Stimulated activated CD4-positive, alpha-beta T cell treated with anti-CD3 and anti-CD28 coated beads, TNF-alpha, amount 100 ng/mL, for 1 hour (primary cell): ENCODE measurements at regions not wholly inside any gene's neighbourhood (a gene's known extent, or its start where the extent isn't known, plus 50 kb on each side); places are given as distances from the start of the nearest gene placed in this dataset.

Experiments used
- DNase-seq, 3 donors: peaks; one replicate each; pipeline ENCODE4 v3.0.0-alpha.2; 2020; ENCODE audit warnings: low read depth in 3 of 3, low spot score in 1 of 3

DNA sequence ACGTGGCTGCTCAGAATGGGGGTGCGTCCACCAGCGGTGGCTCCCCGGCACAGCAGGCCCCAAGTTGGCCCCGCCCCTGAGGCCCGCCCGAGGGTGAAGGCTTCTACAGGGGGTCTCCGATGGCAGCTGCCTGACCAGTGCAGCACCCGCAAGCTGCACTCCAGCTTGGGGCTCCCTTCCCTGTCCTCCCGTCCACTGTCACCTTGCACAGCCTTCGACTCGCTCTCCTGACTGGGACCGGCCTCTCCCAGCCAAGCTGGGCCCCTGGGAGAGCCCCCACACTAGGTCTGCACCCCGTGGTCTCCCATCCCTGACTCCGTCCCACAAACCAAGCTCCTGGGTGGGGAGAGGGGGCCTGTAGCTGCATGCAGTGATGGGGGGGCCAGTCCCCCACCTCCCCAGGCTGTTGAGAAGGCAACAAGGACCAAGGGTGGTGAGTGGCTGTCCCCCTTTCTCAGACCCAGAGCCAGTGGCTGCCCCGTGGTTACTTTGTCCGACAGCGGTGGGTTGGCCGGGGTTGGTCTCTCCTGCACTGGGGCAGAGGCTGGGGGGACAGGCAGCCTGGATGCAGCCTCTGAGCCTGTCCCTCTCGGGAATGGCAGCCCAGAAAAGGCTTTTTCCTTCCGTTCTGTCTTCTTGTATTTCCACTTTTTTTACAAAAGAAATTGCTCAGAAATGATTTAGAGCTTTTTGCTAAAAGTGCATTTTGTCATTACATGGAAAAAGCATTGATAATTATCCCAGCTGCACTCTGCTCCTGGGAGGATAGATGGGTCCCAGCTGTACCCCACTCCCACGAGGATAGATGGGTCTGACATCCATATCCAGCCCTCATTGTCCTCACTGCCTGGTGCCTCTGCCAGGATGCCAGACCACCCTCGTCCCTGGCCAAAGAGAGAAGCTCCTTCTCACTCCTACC is 217.0 kb downstream of the KIF26A start:
- no peak for DNase-seq

DNA sequence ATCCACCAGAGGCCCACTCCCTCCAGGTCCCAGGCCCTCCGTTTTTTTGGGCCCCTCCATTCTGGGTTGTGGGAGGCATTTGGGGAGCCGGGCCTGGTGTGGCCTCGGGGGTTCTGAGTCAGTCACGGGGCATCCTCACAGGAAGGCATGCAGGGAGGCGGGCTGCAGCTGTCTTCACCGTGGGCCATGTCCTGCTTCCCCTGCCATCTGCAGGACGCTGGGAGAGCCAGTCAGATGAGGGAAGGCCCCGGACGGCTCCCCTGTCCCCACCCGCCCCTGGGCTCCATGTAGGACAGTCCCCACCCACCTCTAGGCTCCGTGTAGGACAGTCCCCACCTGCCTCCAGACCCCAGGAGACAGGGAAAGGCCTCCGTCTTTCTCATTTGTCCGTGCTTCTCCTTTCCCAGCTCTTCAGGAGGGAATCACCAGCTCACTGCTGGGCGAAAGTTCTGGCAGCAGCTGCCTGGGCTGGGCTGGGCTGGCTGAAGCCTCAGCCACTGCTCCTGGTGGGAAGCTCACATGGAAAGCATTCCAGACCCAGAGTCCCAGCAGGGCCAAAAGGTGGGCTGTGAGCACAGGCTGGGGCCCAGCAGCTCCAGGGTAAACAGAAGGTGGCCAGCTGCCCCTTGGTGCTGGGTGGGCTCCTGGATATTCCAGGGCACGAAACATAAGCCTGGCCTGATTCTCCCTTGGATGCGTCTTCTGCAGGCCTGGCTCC is 217.8 kb downstream of the KIF26A start:
- DNase-seq: no peak

DNA sequence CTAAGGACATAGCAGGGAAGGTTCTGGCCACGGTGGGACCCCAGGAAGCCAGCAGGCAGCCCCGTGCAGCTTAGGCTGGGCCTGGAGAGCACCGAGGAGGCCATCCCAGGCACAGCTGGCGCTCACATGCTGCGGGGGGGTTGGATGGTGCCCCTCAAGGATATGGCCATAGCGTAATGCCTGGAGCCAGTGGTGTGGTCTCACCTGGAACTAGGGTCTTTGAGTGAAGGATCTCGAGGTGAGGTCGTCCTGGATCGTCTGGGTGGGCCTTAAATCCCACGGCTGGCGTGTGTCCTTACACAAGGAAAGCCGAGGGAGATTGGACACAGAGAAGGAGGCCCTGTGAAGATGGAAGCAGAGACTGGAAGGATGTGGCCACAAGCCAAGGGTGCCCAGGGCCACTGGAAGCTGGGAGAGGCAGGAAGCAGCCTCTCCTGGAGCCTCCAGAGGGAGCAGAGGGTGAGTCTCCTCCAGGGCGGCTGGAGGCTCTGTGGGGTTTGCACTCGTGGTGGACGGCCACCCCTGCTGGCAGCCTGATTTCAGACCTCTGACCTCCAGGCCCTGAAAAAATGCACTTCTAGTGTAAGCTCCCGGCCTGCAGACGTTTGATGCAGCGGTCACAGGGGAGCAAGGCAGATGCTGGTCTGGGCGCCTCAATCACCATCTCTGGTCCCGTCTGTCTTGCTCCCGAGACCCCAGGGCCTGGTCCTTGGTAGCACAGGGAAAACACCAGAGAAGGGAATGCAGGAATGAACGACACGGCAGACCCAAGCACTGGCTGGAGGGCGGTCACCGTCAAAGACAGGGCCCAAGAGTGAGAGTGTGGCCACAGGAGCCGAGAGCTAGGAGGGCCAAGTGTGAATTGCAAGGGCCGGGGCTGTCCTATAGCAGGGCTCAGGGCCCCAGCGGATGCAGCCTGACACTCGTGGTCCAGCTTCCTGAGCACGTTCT is 218.6 kb downstream of the KIF26A start:
- DNase-seq: no peak

DNA sequence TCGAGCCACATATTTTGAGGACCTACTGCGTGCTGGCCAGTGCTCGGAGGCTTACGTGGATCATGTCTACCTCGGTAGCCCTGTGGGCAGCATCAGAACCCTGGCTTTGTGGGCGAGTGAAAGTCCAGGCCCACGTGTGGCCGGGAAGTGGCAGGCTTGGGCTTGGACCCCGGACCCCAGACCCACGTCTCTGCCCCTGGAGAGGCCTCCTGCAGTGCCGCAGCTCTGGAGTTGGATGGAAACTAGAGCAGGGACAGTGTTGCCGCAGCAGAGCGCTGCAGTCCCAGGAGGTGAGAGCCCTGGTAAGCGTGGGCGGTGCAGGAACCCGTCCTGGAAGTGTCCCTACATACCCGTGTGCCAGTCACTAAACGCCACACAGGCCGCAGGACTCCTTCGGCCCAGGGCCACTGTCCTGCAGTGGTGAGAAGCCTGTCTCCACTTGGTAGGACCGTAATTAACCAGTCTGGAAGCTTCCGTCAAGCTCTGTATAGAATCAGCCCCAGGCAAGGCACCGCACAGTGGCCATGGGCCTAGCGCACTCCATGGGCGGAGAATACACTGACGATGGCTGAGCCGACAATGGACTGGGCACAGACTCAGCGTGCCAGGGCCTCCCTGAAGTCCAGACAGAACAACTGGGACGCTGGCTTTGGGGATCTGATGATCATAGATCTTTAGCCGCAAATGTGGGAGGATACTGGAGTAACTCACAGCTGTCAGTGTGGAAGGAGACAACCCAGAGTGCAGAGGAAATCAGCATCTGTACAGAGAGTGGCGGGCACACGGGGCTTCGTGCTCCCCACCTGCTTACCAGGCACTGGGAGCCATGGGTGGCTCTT is 219.5 kb downstream of the KIF26A start:
- DNase-seq: no peak

DNA sequence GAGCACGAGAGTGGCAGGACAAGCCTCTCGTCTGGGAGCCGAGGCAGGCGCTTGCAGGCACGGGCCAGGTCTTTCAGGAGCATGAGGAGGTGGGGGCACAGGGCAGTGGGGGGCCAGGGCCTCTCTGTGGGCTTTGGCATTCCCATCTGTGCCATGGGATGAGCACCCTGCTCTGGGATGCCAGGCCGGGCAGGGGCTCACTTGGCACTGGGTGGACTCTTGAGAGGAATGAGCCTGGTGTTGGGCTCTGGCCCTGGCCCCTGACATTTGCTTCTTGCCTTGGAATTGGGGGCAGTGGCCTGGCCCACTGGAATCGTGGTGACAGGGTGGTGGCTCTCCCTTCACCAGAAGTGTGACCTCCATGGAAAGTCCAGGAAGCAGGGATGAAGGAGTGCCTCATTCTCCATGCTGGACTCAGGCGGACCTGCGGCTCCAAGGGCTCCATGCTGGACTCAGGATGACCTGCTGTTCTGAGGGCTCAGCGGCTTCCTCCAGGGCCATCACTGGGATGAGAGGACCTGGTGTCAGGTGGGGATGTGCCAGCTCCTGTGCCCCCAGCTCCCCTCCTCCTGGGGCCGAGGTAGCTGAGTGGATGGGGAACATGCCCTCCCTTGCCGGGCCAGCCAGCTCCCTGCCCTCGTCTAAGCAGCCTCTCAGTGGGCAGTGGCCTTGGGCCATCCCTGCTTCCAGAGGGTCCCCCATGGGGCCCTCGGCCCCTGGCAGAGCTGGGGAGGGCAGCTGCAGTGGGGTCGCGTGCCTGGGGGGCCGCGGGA is 220.3 kb downstream of the KIF26A start:
- DNase-seq: no peak

DNA sequence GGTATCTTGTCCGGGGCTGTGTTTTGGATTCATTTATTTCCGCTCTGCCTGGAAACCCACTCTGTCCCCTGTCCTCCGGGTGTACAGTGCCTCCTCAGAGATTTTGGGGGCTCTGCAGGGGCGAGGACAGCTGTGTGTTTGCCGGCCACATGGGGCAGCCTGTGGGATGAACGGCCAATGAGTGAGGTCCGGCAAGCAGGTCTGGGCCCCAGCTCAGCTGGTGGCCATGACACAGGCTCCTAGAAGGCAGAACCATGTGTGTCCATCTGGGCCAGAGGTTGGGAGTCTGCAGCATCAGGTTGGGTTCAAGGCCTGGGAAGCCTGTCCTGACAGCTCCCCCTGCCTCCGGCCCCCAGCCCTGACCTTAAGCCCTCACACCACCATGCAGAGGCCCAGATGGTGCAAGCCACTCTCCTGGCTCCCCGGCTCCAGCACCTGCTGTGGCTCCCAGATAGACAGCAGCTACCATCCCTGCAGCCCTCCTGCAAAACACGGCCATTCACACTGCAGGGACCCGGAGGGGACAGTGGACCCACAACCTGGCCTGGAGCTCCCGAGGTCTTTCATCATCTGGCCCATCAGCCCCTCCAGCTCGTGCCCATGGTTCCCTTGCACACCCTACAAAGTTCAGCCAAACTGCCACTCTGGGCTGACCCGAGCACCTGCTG is 220.1 kb upstream of the C14orf180 start:
- DNase-seq: no peak

DNA sequence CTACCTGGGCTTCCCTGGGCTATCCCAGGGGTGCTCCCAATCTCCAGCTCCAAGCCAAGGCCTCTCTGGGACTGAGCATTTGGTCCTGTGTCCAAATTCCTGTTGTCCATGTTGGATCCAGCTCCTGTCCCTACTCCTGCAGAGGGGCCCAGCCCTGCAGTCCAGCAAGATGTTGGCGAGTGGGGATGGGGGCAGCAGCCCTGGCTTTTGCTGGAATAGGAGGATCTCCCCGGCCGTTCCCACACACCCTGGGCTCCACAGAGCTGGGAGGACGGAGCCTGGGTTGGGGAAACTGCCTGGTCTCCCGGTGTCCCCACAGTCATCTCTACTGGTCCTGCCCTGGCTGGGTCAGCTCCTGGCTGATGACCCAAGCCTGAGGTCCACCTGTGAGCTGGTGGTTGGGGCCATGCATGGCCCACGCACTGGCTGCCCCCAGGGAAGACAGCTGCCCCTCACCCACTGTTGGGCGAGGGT is 219.6 kb upstream of the C14orf180 start:
- DNase-seq: no peak

DNA sequence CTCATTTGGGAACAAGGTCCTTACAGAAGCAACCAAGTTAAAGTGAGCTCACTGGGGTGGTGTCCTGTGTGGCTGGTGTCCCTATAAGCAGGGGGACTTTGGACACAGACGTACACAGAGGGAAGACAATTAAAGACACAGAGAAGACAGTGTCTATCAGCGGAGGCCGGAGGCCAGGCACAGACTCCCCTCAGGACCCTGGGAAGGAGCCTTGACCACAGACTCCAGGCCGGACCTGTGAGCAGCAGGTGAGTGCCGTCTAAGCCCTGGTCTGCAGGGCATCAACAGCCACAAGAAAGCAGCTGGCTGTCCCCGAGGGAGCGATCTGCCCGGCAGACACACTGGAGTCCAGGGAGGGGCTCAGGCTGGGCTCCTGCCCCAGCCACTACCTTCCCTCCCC is 219.1 kb upstream of the C14orf180 start:
- no peak for DNase-seq

DNA sequence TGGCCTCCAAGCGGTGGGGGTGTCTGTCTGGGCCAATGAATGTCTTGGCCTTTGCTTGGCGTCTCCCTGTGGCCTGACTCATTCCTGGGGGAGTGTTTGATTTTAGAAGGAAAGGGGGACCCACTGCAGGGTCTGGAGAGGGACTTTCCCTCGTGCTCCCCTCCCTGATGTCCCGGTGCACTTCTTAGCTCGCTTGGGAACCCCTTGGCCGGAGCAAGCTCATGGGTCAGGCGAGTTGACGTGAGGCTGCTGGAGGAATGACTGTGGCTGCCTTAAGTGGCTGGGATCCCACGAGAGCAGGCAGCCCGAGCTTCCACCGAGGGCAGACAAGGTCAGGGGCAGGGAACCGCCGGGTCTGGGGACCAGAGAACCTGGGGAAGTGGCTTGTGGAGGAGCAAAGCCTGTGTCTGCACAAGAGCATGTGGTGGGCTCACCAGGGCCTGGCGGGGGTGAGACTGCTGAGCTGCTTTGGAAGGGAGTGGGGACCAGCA is 218.4 kb upstream of the C14orf180 start:
- no peak for DNase-seq

DNA sequence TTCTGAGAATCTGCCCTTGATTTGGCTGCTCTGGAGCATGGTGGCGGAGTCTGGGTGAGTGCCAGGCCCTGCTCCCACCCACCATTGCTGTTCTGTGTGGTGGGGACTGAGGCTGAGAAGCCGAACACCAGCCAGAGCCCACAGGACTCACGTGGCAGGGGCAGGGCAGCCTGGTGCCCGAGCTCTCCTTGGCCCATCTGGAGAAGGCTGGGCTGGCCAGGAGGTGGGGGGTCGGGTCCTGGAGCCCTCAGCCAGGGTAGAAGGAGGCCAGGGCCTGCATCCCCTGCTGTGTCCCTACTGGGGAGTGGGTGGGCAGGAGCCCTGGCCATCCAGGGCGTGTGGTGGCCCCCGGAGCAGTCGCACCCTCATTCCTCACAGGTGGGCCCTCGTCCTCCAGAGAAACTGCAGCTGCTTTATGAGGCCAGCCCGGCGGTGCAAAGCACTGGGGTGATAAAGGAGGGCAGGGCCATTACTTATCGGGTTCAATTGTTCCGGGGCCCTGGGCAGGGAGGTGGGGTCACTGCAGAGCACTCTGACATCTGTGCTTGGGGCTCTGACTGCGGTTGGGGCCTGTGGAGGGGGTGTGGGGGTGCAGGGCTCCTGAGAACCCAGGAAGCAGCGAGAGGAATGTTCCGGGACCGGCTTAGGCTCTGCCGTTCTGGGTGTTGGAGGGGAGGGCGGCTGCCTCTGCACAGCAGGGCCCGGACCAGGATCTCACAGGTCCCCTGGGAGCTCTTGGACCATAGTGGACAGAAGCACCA is 217.5 kb upstream of the C14orf180 start:
- no peak for DNase-seq

DNA sequence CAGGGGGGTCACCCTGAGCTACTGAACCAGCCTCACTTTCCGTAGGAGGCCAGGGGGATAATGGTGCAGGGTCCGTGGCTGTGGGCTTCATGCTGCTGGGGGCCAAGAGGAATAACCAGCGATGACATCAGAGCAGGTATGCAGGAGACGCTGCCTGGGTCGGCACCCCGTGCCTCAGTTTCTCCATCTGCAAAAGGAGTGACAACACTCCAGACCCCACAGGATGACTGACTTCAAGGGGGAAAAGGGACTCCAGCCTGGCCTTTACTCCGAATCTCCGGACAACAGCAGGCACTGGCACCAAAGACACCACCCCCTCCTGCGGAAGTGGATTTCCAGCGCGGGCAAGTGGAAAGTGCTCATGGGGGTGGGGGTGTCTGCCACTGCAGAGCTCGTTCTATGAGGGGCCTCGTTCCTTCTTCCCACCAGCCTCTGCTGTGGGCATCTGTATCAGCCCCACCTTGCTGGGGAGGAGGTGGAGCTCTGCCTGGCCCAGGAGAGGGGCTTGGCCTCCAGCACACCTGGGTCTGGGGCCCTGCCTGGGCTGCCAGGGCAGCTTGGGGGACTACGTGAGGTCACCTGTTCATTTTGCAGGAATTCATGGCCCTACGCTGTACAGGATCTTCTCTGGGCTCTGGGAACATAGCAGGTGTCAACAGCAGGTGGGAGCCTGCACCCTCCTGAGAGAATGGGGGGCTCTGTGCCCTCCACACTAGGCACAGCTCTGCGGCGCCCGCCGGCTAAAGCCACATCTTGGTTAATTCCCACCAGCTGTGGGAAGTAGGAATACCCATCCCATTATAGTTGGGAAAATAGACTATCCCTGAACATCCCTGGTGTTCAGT is 216.6 kb upstream of the C14orf180 start:
- no peak for DNase-seq

DNA sequence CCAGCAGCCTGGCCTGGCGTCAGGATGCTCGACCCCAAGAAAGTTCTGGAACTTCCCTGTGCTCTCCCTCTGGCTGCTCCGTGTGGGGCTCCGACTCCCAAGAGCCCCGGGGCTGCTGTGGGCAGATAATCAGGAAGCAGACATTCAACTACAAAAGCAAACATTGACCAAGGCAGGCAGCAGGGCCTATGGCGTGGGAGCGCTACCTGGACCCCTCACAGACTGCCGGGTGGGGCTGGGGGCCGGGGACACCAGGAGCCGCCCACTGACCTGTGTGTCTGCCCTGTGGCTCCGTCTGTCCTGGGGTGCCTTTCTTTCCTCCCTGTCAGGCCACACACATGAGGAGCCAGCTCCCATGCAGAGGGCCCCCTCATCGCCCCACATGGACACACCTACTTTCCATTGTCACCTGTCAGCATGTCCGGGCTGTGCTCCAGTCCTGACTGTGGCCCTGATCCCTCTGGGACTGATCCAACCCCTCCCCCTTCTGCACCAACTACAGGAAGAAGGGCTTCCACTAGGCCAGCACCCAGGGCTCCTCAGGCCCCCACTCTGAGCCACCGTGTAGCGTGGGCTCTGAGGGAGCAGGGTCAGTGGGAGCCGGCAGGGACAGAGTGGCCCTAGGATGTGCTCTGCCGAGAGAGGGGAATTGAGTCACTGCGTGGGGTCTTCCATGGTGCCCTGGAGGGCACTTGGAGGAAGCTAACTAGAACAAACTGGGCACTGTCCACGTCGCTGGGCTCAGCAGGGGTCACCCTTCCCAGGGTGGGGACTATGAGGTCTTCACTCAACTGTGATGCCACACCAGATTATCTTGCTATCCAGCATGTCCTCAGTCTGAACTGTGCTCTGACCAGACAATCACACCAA is 215.4 kb upstream of the C14orf180 start:
- DNase-seq: no peak

DNA sequence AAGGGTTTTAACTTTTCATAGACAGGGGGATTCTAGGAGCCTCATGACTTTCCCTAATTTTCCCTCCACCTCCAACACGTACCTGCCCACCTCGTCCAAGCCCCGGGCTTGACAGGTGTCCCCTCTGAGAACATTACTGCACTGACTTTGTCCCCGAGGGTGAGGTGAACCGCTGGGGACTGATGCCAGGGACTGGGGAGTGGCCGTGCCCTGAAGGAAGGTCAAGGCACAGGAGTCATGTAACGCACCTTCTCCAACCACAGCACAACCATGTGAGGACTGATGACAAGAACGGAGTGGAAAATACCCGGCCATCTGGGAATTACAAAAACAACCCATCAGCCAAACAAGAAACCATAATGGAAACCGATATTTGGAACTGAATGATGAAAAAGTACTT is 214.7 kb upstream of the C14orf180 start:
- DNase-seq: no peak

DNA sequence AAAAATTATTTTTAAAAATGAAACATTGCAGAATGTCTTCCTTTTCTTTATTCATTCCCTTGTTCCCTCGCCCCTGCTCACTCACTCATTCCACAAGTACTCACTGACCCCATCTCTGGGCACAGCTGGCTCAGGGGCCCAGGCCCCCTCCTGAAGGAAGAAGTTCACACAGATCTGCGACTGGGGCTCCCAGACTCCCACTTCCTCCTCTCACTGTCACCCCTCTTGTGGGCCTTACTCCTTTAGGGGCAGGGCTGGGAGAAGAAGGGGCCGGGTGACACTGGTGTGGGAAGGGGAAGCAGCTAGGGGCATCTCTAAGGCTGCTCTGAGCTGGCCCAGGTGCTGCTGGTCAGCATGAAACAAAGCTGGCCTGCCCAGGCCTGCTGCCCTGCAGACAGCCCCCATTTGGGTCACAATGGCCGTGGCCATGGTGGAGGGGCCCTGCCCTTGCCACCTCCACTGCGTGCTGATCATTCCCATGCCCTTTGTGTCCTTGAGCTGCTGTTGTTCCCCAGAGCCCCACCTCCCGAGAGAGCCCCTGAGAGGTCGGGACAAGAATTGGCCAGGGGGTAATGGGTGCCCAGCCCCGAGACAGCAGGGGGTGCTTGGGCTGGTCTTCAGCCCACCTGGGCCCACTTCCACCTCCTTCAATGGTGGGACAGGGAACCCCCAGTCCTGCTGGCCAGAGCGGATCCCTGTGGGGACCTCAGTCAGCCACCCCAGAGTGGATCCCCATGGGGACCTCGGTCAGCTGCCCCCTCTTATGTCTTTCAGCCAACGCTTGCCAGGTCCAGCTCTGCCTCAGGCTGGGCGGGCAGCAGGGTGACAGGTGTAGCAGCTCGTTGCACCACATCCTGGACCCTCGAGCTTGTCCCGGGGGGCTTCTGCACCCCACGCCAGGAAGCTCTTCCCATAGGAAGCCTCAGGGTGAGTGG is 212.4 kb upstream of the C14orf180 start:
- no peak for DNase-seq
